ENCODE measurements at regions not wholly inside any gene's neighbourhood (a gene's known extent, or its start where the extent isn't known, plus 50 kb on each side); places are given as distances from the start of the nearest gene placed in this dataset.

GRCh38 chr7:118129041-118129795, 54.7 kb upstream of the LSM8 start:
- TF ChIP-seq CTCF (IDR thresholded peaks at IDR 0.05; ENCODE audit: low read depth, low read length, poor library complexity, severe bottlenecking) = no peak
- TF ChIP-seq EZH2phosphoT487 (IDR thresholded peaks at IDR 0.05; ENCODE audit: borderline replicate concordance, low read length) = no peak
